GM13977 (cell line): ENCODE measurements at regions not wholly inside any gene's neighbourhood (a gene's known extent, or its start where the extent isn't known, plus 50 kb on each side); places are given as distances from the start of the nearest gene placed in this dataset.

Experiments used
- DNase-seq: peaks from one replicate; pipeline ENCODE4 v3.0.0; 2012; ENCODE audit warnings: low spot score
- in situ Hi-C: fragments of 300-500 bp; cut with MboI; formaldehyde crosslinking; loops from one replicate; pipeline ENCODE4 v1.12.0; 2022; ENCODE audit warnings: low sequenced_read_pairs, low pct_unique_long_range_greater_than_20kb, mixed read lengths, inconsistent platforms; ENCODE audit not compliant: unreplicated experiment
- TF ChIP-seq, protein P1 (sequence below): IDR thresholded peaks from 2 replicates; pipeline ENCODE4 v1.5.1; 2012; ENCODE audit warnings: mild to moderate bottlenecking, control low read depth; ENCODE audit not compliant: insufficient read depth; ENCODE audit errors: extremely low read depth, missing control alignments

DNA sequence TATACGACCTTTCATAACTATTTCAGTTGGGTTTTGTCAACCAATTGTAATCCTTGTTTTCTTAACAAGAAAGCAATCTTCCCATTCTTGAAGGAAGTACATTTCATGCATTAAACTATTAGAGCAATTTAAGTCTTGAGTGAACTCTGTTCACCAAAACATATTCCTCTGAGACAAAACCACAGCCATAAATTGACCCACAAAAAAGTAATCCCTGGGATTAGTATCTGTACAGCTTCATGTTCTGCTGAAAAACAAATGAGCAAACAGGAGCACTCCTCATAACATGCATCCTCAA is 207.0 kb upstream of the PDE5A start:
- TF ChIP-seq, protein P1, sequence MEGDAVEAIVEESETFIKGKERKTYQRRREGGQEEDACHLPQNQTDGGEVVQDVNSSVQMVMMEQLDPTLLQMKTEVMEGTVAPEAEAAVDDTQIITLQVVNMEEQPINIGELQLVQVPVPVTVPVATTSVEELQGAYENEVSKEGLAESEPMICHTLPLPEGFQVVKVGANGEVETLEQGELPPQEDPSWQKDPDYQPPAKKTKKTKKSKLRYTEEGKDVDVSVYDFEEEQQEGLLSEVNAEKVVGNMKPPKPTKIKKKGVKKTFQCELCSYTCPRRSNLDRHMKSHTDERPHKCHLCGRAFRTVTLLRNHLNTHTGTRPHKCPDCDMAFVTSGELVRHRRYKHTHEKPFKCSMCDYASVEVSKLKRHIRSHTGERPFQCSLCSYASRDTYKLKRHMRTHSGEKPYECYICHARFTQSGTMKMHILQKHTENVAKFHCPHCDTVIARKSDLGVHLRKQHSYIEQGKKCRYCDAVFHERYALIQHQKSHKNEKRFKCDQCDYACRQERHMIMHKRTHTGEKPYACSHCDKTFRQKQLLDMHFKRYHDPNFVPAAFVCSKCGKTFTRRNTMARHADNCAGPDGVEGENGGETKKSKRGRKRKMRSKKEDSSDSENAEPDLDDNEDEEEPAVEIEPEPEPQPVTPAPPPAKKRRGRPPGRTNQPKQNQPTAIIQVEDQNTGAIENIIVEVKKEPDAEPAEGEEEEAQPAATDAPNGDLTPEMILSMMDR: no peak
- in situ Hi-C loops: no loop called here
- no peak for DNase-seq

DNA sequence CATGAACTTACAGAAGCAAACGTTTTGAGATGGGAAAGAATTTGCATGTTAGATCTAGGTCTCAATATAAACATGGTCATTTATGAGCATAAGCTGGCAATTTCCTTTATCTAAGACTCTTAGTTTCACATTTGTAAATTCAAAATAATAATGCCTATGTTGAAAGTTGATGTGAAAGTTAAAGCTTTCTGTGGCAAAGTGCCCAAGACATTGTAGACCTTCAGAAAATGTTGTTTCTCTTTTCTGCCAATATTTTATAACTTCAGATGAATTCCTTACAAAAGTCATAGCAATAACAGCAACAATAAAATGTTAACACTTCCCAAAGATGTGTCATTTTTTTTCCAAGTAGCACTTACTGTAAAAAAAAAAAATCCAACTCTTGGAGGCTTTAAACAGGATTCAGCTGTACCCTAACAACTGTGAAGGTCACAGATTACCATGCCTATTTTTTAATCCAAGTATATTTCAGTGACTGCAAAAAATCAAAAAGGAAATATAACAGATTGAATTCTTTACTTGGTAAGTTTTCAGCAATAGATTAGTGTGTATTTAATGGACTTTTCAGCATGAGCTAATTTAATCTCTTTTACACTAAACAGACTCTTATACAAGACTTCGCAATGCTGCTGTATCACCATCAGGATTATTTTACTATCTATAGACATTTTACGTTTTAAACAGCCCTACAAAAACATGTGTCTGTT is 206.5 kb upstream of the PDE5A start:
- in situ Hi-C loops: no loop called here
- TF ChIP-seq, protein P1: no peak
- DNase-seq: no peak

DNA sequence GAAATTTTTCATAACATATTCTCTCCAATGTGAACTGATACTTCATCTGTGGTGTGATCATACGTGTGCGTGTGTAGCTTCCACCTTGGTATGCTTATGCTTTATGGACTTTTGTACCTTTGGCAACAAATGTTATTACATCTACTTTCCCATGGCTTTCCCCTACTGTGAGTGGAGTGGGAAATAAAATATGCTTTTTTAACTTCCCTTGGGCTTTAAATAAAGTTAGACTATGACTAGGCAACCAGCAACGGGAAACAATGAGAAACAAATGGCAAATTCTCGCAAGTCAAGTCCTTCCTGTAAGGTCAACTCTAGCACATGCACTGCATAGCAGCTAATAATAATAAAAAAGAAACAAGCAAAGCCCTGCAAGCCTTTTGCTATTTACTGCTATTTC is 205.0 kb upstream of the PDE5A start:
- TF ChIP-seq, protein P1: no peak
- no peak for DNase-seq
- in situ Hi-C loops: no loop called here

DNA sequence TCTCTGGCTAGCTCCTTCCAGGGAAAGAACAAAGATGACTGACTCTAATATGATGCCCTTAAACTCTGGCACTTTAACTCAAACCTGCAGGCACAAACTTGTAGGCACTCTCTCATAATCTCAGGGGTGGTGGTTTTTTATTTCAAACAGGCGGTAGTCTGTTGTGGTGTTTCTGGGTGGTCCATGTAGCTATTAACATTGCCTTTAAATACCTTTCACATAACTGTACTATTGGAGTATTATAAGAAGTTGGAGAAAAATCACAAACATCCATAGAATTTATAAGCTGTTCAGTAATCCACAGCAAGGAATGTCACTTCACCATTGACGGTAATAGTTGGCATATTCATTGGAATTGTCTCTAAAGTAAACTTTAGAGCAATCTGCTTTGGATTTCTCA is 204.2 kb upstream of the PDE5A start:
- no peak for DNase-seq
- TF ChIP-seq, protein P1: no peak
- in situ Hi-C loops: no loop called here

DNA sequence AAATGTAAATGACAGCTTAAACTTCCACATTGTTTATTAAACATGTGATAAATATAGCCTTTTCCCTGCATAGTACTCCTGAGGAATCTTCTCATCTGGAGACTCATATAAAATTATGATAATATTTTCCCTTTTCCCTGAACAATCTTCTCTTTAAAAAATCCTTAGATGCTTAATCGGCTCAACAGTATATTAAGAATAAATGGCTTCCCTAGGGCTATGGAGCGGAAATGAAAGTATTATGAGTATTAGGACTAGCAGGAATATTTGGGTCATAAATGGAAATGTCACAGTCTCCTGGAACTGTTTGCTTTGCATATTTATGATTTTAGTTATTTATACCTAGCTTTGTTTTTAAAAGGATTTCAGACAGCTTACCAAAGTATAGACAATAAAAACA is 200.7 kb upstream of the PDE5A start:
- in situ Hi-C loops: no loop called here
- TF ChIP-seq, protein P1: no peak
- no peak for DNase-seq

DNA sequence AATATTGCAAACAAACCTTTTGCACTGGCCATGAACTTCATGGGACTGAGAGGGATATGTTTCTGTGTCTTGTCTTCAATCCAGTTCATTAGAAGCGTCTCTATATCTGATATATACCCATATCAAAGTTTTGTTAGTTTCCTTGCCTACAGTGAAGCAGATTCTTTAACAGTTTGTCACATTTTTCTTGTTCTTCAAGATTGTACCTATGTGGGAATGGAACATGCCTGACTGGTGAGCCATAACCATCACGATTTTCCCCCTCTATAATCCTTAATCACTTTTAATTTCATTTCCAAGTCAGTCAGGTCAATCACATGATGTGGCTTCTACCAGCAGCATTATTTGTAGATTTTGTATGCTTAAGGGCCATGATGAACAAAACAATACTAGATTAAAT is 197.1 kb upstream of the PDE5A start:
- in situ Hi-C loops: no loop called here
- DNase-seq: no peak

More for the DNA sequence above, 197.1 kb upstream of the PDE5A start:
- TF ChIP-seq, protein P1: no peak
